ENCODE measurements at regions not wholly inside any gene's neighbourhood (a gene's known extent, or its start where the extent isn't known, plus 50 kb on each side); places are given as distances from the start of the nearest gene placed in this dataset.

GRCh38 chr4:60019180-60019579, 1180.9 kb upstream of the ADGRL3 start:
- H3K79me1 ChIP-seq (ENCODE audit: low read depth, low read length), result no peaks in the 10 kb centered on the region
- no peak overlapping the region for H3K27ac ChIP-seq (ENCODE audit: low read depth, low read length)
- no peak overlapping the region for H4K8ac ChIP-seq (ENCODE audit: extremely low read depth, insufficient read depth, low read length)
- FAIRE-seq (no peak), DNase-seq (ENCODE audit: low read depth in 1 of 2, low spot score in 2 of 2) (no peak)
- POLR2A ChIA-PET (ENCODE audit: partially characterized antibody), result no interaction called here
- CTCF ChIA-PET (ENCODE audit: partially characterized antibody), result interaction anchor here (0.6 to 1.4 kb wide), 4 partner anchors 15 to 1523 kb away, joined by 3 read pairs; no protein-coding TSS in a partner anchor
- H3K9ac ChIP-seq (replicated peaks in 1 of 4; ENCODE audit: extremely low read depth in 1 of 4, low read depth in 3 of 4, low read length in 3 of 4), result no peak overlapping the region
- H2BK12ac ChIP-seq (ENCODE audit: low read depth, low read length), result no peak overlapping the region
- no peak overlapping the region for H3K4ac ChIP-seq (replicated peaks; ENCODE audit: insufficient read length, low read depth, low read length)
- WGBS, 2 experiments (ENCODE audit: extremely low coverage in 1 of 2, insufficient coverage in 1 of 2, insufficient read length in 1 of 2, insufficient replicate concordance in 2 of 2, low coverage in 1 of 2, low lambda C conversion rate in 2 of 2, missing lambda C conversion rate in 1 of 2), result 73% methylated on average over 2 of the region's 2 CpGs; no CpG with 5 or more reads in 1 of the 2 experiments
- no peaks in the 10 kb centered on the region for H3K4me1 ChIP-seq (replicated peaks in 1 of 4; ENCODE audit: control insufficient read depth in 3 of 4, insufficient read depth in 4 of 4, low read length in 3 of 4)
- no peaks in the 10 kb centered on the region for H3K79me2 ChIP-seq (ENCODE audit: control insufficient read depth in 1 of 2, insufficient read depth in 2 of 2, low read length in 2 of 2)
- H4K20me1 ChIP-seq (replicated peaks in 1 of 2; ENCODE audit: control insufficient read depth in 1 of 2, insufficient read depth in 2 of 2, low read length in 2 of 2), result no peaks in the 10 kb centered on the region
- no peaks in the 10 kb centered on the region for H3K36me3 ChIP-seq (ENCODE audit: control insufficient read depth in 2 of 4, insufficient read depth in 4 of 4, low read length in 3 of 4)
- H3K9me3 ChIP-seq (ENCODE audit: insufficient read depth in 2 of 2, low read depth in 1 of 2, low read length in 1 of 2), result no peaks in the 10 kb centered on the region
- H3K23me2 ChIP-seq (ENCODE audit: low read depth, low read length), result no peaks in the 10 kb centered on the region
- no peak overlapping the region for H2BK15ac ChIP-seq (ENCODE audit: low read length)
- no peak overlapping the region for H2AFZ ChIP-seq (ENCODE audit: low read length)
- no peak overlapping the region for H3K23ac ChIP-seq (ENCODE audit: insufficient read length)
- no peak overlapping the region for H4K5ac ChIP-seq (ENCODE audit: insufficient read length, low read depth, low read length)
- H3K18ac ChIP-seq (ENCODE audit: extremely low read depth, low read length), result no peak overlapping the region
- H2BK5ac ChIP-seq (ENCODE audit: low read depth, low read length), result no peak overlapping the region
- H2BK120ac ChIP-seq (replicated peaks; ENCODE audit: low read depth, low read length), result no peak overlapping the region
- H3K14ac ChIP-seq (ENCODE audit: insufficient read length), result no peak overlapping the region
- H4K91ac ChIP-seq (replicated peaks; ENCODE audit: insufficient read length, low read length), result no peak overlapping the region
- TF ChIP-seq TAF7 (optimal IDR thresholded peaks at IDR 0.05; ENCODE audit: borderline replicate concordance, low read depth, low read length), result no peak
- peak in 2 of 3 experiments; percentile 5 to 36; a peak in 2 of 4 replicates for TF ChIP-seq CTCF (IDR thresholded peaks at IDR 0.05; ENCODE audit: control extremely low read depth in 1 of 3, insufficient read depth in 1 of 3, low read depth in 1 of 3, low read length in 3 of 3)
- TF ChIP-seq RAD21 (IDR thresholded peaks at IDR 0.05 in 1 of 2, conservative IDR thresholded peaks at IDR 0.05 in 1 of 2; ENCODE audit: low read depth in 2 of 2, low read length in 2 of 2), result peak; percentile 61 to 70
- no peak for TF ChIP-seq CBX8 (IDR thresholded peaks at IDR 0.05; ENCODE audit: borderline replicate concordance, low read depth, low read length)
- no peak overlapping the region for H2BK20ac ChIP-seq (ENCODE audit: low read length)
- no peak overlapping the region for H2AK5ac ChIP-seq (ENCODE audit: low read depth, low read length)
- H3K4me3 ChIP-seq (ENCODE audit: extremely low read depth in 1 of 4, insufficient read depth in 2 of 4, low read depth in 3 of 4, low read length in 4 of 4), result no peak overlapping the region
- no peak overlapping the region for H3K56ac ChIP-seq (replicated peaks; ENCODE audit: insufficient read length, low read depth, low read length)
- no peak overlapping the region for H3K4me2 ChIP-seq (ENCODE audit: insufficient read depth in 1 of 2, low read depth in 2 of 2, low read length in 2 of 2)
- no peaks in the 10 kb centered on the region for H3K27me3 ChIP-seq (replicated peaks in 1 of 4; ENCODE audit: control insufficient read depth in 3 of 4, extremely low read depth in 1 of 4, insufficient read depth in 3 of 4, low read length in 3 of 4)
